T-helper 1 cell (primary cell): ENCODE measurements at regions not wholly inside any gene's neighbourhood (a gene's known extent, or its start where the extent isn't known, plus 50 kb on each side); places are given as distances from the start of the nearest gene placed in this dataset.
"Not testable (repeated sequence)": the region's sequence is repeated elsewhere in the genome, so short reads cannot be mapped to it uniquely, and the experiment has no call there.

Experiments used
- DNase-seq, 5 donors: peaks; one replicate each; pipeline ENCODE4 v3.0.0-alpha.2; 2012 to 2020

DNA sequence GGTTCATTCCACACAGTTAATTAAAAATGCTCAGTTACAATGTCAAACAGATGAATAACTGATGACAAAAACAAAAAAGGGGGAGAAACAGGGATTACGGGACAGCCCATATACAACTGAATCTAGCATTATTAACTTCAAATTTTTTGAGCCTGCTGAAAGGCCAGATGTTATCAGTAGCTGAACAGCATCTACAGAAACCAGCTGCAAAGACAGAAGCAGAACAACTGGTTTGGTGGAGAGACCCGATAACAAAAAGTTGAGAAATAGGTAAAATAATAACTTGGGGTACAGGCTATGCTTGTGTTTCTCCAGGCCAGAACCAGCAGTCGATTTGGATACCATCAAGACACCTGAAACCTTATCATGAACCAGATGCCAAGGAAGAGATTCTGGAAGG is 109.8 kb downstream of the SEPTIN7 start:
- DNase-seq, result not testable (repeated sequence)

GRCh38 chr7:35913350-35913749 is 112.5 kb downstream of the SEPTIN7 start:
- DNase-seq, result not testable (repeated sequence)

DNA sequence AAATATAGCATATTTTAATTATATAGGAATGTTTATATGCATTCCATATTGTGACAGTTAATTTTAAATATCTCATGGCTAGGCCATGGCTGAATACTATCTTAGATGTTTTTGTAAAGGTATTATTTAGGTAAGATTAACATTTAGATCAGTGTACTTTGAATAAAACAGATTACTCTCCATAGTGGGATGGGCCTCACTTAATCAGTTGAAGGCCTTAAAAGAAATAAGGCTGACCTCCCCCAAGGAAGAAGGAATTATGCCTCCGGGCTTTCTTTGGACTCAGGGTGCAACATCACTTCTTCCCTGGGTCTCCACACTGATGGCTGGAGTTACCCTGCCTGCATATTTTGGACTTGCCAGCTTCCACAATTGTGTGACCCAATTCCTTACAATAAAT is 113.4 kb downstream of the SEPTIN7 start:
- DNase-seq, result not testable (repeated sequence)

DNA sequence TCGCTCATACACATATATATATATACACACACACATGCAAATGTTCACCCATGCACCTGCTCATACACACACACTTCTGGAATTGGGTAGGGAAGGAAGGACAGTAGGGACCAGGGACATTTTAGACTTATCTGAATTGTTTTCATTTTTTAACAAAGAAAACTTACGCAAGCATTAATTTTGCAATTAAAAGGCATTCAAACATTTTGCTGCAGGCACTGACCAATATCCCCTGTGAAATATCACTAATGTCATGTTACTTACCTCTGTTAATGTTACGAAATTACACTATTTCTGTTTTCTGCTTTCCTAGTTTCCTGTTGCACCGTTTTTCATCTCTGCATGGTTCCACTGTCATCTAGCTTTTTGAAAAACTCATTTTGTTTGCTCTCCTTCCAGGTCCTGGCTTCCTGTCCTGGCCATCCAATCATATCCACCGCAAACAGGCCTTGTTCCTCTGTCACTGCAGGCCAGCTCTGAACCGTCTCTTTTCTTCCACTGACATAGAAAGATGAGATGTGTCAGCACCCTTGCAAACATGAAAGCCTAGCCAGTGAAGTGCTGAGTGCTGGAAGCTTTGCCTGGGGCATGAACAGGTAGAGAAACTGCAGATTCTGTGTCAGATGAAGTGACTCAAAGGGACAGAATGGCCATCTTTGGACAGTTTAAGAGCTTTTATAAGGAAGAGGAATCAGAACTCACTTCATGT is 114.5 kb downstream of the SEPTIN7 start:
- DNase-seq, result not testable (repeated sequence)

DNA sequence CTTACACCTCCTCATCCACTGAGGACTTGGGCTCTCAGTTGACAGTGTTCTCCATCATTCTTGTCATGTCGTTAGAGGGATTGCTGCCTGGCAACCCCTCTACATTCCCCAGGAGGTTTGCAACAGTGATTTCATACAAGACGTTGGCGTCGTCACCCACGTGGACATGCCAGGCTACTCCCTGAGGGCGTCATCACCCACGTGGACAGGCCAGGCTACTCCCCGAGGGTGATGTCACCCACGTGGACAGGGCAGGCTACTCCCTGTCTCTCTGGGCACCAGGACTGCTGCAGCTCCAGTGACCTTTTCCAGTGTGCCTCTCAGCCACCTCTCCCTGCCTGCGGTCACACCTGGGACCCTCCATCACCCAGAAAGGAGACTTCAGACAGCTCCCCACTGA is 117.4 kb downstream of the SEPTIN7 start:
- DNase-seq, result not testable (repeated sequence)

- DNase-seq, result not testable (repeated sequence)
Measured at GRCh38 chr7:35919607-35920006, 118.8 kb downstream of the SEPTIN7 start.

GRCh38 chr7:35921338-35921737 is 120.5 kb downstream of the SEPTIN7 start:
- not testable (repeated sequence) for DNase-seq

GRCh38 chr7:35924668-35925067 is 123.8 kb downstream of the SEPTIN7 start:
- DNase-seq, result not testable (repeated sequence)

GRCh38 chr7:35926966-35927365 is 126.1 kb downstream of the SEPTIN7 start:
- DNase-seq, result not testable (repeated sequence)

GRCh38 chr7:35931134-35931533 is 130.3 kb downstream of the SEPTIN7 start:
- DNase-seq, result not testable (repeated sequence)

DNA sequence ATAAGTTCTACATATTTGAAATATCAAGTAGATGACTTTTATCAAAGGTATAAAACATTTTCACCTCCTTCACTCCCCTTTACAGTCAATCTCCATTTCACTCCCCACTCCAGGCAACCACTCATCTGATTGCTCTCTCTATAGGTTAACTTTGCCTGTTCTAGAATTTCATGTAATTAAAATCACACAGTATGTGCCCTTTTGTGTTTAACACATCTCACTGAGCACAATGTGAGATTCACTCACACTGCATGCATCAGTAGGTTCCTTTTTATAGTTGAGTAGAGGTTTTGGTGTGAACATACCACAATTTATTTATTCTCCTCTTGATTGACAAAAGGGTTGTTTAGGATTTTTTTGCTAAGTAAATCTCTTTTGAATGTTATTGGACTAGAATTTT is 130.7 kb downstream of the SEPTIN7 start:
- not testable (repeated sequence) for DNase-seq

DNA sequence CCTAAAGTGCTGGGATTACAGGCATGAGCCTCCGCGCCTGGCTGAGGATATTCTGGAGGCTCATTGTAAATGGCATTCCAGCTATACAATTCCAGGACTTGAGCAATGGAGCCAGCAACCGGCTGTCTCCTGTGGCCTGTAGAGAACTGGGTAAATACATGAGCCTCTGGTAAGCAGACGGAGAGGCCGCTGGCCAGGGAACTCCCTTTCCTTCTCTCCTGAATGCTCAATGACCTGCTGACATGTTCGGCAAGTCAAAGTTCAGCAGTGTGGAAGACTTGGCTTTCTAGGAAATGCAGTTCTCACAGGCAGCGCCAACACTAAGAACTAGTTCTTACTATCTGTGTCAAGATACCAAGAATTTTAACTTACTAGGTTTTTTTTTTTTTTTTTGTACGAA is 139.8 kb downstream of the SEPTIN7 start:
- DNase-seq, result not testable (repeated sequence)

GRCh38 chr7:35945621-35946020 is 144.8 kb downstream of the SEPTIN7 start:
- not testable (repeated sequence) for DNase-seq

DNA sequence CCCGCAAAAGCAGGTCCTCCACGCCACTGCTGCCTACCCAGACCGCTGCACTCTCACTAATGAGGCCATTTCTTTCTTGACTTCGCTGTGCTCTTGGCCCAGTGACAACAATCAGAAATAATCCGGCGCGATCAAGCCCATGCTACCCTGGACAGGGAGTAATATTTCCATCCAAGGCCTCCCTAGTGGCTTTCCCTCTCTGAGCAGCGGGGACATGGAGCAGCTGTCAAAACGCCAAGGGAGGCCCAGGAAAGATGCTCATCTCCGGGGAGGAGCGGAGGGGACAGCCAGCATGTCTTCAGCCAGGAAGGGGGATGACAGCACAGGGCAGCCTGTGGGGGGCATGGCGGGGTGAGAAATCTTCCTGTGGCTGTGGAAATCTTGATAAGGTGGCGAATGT is 154.9 kb downstream of the SEPTIN7 start:
- not testable (repeated sequence) for DNase-seq

DNA sequence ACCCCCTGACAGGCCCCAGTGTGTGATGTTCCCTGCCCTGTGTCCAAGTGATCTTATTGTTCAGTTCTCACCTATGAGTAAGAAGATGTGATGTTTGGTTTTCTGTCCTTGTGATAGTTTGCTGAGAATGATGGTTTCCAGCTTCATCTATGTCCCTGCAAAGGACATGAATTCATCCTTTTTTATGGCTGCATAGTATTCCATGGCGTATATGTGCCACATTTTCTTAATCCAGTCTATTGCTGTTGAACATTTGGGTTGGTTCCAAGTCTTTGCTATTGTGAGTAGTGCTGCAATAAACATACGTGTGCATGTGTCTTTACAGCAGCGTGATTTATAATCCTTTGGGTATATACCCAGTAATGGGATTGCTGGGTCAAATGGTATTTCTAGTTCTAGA is 156.1 kb downstream of the SEPTIN7 start:
- not testable (repeated sequence) for DNase-seq

GRCh38 chr7:35961260-35961659 is 160.4 kb downstream of the SEPTIN7 start:
- not testable (repeated sequence) for DNase-seq

DNA sequence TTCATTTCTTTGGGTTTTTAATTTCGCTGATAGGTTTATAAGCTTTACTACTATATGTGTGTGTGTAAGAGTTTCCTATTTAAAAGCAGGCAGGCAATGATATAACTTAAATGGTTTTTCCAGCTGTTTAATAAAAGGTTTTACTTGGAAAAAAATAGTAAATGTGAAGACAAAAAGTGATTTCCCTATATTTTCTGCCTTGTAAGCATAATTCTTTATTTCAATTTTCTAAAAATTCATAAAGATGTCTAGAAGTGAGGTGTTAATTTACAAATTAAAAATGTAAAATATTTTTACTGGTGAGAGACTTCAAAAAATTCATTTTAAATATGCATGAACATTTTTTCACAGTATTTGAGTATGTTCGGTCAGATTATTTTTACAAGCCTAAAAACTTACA is 161.8 kb downstream of the SEPTIN7 start:
- not testable (repeated sequence) for DNase-seq

DNA sequence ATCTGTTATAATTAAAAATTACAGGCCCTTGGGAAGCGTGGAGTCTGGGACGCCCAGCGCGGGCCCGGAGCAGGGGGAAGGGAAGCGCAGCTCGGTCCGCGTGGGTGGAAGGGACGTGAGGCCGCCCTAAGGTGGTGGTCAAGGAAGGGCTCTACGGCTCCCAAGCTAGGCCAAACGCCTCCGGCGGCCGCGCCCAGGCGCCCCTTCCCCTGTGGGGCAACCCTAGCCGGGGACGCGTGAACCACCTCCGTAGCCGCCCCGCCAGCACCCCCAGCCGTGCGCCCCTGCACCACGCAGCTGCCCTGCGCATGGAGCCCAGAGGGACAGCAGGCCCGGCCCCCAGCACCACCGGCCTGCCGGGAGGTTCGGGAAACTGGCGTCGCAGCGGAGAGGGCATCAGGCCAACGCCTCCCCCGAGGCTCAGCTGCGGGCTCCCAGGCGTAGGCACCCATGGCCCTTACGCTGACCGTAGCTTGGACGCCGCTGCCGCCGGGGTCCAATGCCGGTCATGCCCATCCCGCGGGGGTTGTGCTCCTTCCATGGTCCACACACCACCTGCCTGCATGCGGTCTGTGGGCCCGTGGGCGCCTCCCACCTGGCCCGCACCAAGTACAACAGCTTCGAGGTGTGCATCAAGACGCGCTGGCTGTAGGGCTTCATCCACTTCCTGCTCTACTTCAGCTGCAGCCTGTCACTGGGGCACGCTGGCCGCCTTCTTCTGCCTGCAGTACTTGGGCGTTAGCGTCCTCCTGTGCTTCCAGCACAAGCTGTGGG is 166.7 kb downstream of the SEPTIN7 start:
- DNase-seq, result no peak

- DNase-seq, result no peak
Measured at GRCh38 chr7:35968140-35968940, 167.5 kb downstream of the SEPTIN7 start.

DNA sequence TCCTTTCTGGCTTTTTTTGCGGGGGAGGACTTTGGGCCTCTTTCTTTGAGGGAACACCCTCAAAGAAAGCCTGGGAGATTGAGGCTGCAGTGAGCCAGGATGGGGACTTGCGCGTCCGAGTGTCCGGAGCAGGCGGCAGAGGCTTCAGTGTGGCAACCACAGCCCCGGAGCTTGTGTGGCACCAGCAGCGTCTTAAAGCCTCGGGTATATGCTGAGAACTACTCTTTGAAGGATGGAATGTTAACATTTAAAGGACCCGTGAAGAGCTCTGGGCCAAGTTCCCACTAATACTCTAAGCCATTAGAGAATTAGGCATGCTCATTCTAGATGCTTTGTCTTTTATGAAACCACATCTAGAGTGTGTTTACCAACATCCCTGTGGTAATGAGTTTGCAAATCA is 168.2 kb downstream of the SEPTIN7 start:
- DNase-seq, result no peak

GRCh38 chr7:35970458-35970857 is 169.6 kb downstream of the SEPTIN7 start:
- DNase-seq, result no peak

- no peak for DNase-seq
Measured at GRCh38 chr7:35971133-35971891, 170.5 kb downstream of the SEPTIN7 start.
